ENCODE measurements at regions not wholly inside any gene's neighbourhood (a gene's known extent, or its start where the extent isn't known, plus 50 kb on each side); places are given as distances from the start of the nearest gene placed in this dataset.

GRCh38 chr7:36072620-36073019, 80.4 kb upstream of the EEPD1 start:
- no peaks in the 10 kb centered on the region for H3K9me3 ChIP-seq
- H3K36me3 ChIP-seq: no peaks in the 10 kb centered on the region
- TF ChIP-seq POLR2AphosphoS5 (IDR thresholded peaks at IDR 0.05): no peak
- no peak for TF ChIP-seq POLR2A (IDR thresholded peaks at IDR 0.05)
- TF ChIP-seq EP300 (IDR thresholded peaks at IDR 0.05): no peak
- TF ChIP-seq CTCF (IDR thresholded peaks at IDR 0.05): no peak
- H3K4me3 ChIP-seq: no peak overlapping the region
- WGBS, 2 donors: 86 to 88% methylated on average over 4 of the region's 4 CpGs
- H3K4me1 ChIP-seq: no peaks in the 10 kb centered on the region
- DNase-seq (no peak), ATAC-seq (ENCODE audit: low FRiP score in 2 of 2) (no peak)
- no peaks in the 10 kb centered on the region for H3K27me3 ChIP-seq
- no peak overlapping the region for H3K27ac ChIP-seq

- Histone ChIP-seq H3K36me3 (no peaks in the 10 kb centered on the region), H3K9me3 (no peaks in the 10 kb centered on the region), H3K4me1 (no peaks in the 10 kb centered on the region), H3K27ac (no peak overlapping the region), H3K4me3 (no peak overlapping the region), H3K27me3 (no peaks in the 10 kb centered on the region)
- DNase-seq (no peak), ATAC-seq (ENCODE audit: low FRiP score in 2 of 2) (no peak)
- TF ChIP-seq POLR2AphosphoS5 (IDR thresholded peaks at IDR 0.05) (no peak), CTCF (IDR thresholded peaks at IDR 0.05) (no peak), EP300 (IDR thresholded peaks at IDR 0.05) (no peak), POLR2A (IDR thresholded peaks at IDR 0.05) (no peak)
These were observed 77.5 kb upstream of the EEPD1 start for GRCh38 chr7:36075561-36075960.

GRCh38 chr7:36076074-36076473, 77.0 kb upstream of the EEPD1 start:
- Histone ChIP-seq H3K4me3 (no peak overlapping the region), H3K27ac (no peak overlapping the region), H3K36me3 (no peaks in the 10 kb centered on the region), H3K4me1 (no peaks in the 10 kb centered on the region), H3K27me3 (no peaks in the 10 kb centered on the region), H3K9me3 (no peaks in the 10 kb centered on the region)
- DNase-seq: peak in 1 of 2 donors; percentile 35
- 82% methylated on average over 5 of the region's 5 CpGs for WGBS, 2 donors
- ATAC-seq (ENCODE audit: low FRiP score in 2 of 2): no peak
- TF ChIP-seq EP300 (IDR thresholded peaks at IDR 0.05): no peak
- TF ChIP-seq CTCF (IDR thresholded peaks at IDR 0.05): no peak
- no peak for TF ChIP-seq POLR2A (IDR thresholded peaks at IDR 0.05)
- no peak for TF ChIP-seq POLR2AphosphoS5 (IDR thresholded peaks at IDR 0.05)

- TF ChIP-seq CTCF (IDR thresholded peaks at IDR 0.05) (no peak), EP300 (IDR thresholded peaks at IDR 0.05) (no peak), POLR2AphosphoS5 (IDR thresholded peaks at IDR 0.05) (no peak)
- Histone ChIP-seq H3K27me3 (no peaks in the 10 kb centered on the region), H3K4me3 (no peak overlapping the region), H3K9me3 (no peaks in the 10 kb centered on the region), H3K4me1 (peaks cover 0 to 4% (median 0%) of the 10 kb centered on the region in 4 donors), H3K36me3 (no peaks in the 10 kb centered on the region), H3K27ac (no peak overlapping the region)
- WGBS, 2 donors: 92 to 93% methylated on average over 10 to 13 of the region's 13 CpGs
- ATAC-seq (ENCODE audit: low FRiP score in 2 of 2) (no peak), DNase-seq (no peak)
These were observed 74.2 kb upstream of the EEPD1 start for GRCh38 chr7:36078816-36079360.

- Histone ChIP-seq H3K9me3 (no peaks in the 10 kb centered on the region), H3K27ac (no peak overlapping the region), H3K4me1 (peaks cover 0 to 4% (median 0%) of the 10 kb centered on the region in 4 donors), H3K27me3 (no peaks in the 10 kb centered on the region), H3K36me3 (no peaks in the 10 kb centered on the region), H3K4me3 (no peak overlapping the region)
- ATAC-seq (ENCODE audit: low FRiP score in 2 of 2) (no peak), DNase-seq (no peak)
- TF ChIP-seq POLR2A (IDR thresholded peaks at IDR 0.05) (no peak), CTCF (IDR thresholded peaks at IDR 0.05) (no peak), POLR2AphosphoS5 (IDR thresholded peaks at IDR 0.05) (no peak), EP300 (IDR thresholded peaks at IDR 0.05) (no peak)
- 83 to 91% methylated on average over 1 to 5 of the region's 5 CpGs for WGBS, 2 donors
These were observed 73.5 kb upstream of the EEPD1 start for GRCh38 chr7:36079446-36080025.

All from upper lobe of left lung (tissue), 6 donors.